ENCODE measurements at regions not wholly inside any gene's neighbourhood (a gene's known extent, or its start where the extent isn't known, plus 50 kb on each side); places are given as distances from the start of the nearest gene placed in this dataset.

DNA sequence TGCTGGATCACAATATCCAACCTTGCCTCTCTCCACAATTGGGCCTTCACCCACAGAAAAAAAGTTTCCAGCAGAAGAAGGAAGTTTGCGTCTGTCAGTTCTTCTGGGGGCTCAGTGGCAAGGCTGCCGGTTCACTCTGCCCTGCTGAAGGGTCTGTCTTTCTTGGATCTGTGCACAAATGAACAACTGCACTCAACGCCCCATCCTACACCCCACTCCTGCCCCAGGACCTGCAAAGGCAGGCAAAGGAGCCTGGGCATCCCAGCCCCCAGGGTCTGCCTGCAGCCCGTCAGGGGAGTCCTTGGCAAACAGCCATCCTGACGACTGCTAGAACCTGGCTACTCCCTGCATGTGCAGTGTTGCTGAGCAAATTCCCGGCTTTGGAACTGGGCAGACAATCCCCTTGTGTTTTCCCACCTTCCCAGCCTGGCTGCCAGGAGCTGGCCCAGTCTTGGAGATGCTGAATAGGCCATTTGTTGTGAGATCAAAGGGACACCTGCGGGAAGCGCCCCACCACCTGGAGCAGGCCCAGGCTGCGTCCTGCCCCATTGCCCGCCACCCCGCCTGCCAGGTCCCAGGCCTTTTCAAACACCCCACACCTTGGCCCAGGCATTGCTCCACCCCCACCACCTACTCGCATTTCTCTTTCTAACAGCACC lies 311.9 kb downstream of the BCL11B start:
- DNase-seq = no peak

DNA sequence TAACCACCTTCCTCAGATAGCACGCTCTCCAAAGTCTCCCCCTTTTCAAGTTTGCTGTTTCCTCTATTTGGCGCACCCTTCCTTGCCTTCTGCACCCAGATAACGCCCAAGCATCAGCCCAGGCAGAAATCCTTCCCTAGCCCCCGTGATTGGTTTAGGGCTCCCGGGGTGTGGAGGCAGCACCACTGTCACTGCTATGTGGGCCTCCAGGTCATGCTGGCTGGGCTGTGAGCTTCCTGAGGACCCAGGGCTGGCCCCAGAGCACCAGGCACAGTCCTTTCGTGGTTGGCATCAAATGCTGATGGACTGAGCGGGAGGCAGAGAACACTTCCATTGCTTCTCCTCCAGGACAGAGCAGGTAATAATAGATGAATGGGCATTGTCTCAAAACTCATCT lies 311.4 kb downstream of the BCL11B start:
- DNase-seq = no peak

DNA sequence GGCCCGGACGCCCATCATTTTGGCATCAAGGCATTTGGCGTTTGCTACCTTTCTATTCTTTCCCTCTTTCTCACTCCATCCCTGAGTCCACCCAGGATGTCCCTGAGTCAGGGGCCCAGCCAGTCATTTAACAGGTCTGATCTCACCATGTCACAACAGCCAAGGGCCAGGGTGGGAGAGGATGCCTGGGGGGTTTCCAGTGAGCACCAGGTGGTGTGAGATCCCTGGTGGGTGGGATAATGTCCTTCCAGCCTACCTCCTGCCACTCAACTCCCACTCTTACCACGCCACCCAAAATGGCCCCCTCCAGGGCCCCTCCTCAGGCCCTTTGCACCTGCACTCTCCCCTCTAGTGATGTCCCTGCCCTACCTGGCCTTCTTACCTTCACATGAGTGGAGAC lies 310.8 kb downstream of the BCL11B start:
- DNase-seq = no peak

DNA sequence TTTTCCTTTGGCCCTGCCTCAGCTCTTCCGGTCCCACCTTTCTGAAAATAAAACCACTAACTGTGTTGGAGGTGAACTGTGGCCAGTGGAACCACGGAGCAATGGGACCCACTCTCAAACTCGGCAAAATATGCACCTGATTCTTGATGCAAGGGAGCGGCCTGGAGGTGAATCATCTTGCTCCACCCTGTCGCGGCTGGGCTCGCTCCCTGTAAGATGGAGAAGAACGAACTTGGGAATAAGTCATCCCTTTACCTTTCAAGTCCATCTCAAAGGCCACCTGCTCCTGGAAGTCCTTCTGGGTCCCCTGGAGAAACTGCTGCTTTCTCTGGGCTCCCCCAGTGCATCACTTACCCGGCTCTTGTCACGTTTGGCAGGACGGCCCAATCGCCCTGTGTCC lies 309.9 kb downstream of the BCL11B start:
- DNase-seq = no peak

DNA sequence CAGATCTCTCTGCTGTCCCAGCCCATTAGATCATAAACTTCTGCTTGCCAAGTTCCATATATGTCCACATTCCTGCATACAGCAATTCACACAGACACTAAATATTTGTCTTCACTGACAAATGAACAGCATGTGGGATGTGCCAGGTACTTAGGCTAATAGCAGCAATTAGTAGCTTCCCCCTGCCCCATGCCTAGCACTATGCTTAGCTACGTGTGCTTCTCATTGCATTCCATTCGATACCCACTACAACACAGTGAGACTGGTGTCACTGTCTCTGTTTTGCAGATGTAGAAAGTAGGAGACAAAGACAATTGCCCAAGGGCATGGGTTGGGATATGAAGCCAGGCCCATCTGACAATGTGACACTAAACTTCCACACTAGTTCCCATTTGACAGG lies 308.4 kb downstream of the BCL11B start:
- DNase-seq = no peak

DNA sequence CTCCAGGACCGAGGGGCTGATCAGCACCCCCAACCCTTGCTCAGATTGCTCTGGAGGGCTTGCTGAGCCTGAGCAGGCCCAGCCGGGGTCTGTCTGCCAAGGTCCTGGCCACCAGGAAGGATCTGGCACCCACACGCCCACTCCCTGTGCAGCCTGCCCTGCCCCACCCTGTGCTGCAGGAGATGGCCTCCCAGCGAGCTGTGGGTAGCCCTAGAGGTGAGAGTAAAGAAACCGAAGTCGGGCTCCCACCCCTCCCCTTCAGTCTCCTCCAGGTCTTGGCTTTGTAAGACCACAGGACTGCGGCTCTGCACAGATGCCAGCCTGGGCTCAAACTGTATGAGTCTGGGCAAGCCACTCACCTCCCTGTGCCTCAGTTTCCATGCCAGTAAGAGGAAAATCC lies 307.8 kb downstream of the BCL11B start:
- no peak for DNase-seq

DNA sequence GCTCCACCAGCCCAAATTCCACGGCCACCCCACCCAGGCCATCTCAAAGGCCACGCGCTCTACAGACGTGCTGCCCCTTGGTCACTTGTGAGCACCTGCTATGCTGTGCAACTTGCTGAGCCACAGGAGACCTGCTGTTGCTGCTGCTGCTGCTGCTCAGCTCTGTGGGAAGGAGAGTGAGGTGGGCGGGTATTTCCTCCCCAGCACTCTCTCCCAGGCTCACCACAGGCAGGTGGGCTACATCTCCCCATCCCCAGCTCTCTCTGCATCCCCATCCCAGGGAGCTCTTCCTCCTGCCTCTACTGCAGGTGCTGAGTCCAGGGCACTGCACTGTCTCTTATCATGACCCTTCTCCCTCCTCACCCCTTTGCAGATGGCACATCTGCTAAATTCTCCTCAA lies 306.9 kb downstream of the BCL11B start:
- no peak for DNase-seq

DNA sequence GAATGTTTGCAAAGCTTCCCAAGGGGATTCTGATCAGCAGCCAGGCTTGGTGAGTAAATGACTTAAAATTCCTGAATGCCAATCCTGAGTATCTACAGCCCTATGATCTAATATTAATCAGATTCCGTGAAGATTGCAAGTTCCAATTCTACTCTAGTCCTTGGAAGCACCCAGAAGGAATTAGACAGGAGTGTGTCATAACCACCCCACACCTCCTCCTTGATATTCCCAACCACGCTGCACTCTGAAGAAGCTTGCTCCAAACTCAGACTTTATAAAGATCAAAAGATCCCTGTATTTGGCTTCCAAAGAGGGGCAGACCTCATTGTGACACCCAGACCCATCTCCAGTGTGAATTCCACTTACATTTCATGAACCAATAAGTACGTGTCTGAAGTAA lies 306.0 kb downstream of the BCL11B start:
- DNase-seq = no peak

DNA sequence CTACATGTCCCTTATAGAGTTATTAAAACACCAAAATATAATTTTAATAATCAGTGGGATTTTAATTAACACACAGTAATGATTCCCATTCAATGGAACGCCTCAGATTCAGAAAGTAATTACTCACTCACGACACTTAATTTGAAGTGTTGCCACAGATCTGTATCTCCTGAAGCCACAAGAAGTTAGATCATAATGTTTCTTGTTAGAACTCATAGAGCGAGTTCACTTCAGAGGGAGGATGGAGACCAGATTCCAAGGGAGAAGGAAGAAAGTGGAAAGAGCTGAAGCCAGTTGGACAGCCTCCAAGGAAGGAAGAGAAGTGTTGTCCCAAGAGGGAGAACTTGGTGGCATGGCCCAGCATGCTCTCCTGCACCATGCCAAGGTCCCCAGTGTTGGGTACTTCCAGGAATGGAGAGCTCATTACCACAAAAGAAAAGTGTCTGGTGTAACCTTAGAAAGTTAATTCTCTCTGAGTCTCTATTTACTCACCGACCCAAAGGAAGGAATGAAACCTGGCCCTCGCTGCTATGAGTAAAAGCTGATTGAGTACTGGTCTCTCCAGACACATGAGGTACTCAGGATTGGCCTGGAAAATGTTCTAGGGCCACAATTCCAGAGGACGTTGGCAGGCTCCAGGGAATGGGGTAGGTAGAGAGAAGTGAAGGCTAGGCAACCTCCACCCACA lies 305.4 kb downstream of the BCL11B start:
- no peak for DNase-seq

DNA sequence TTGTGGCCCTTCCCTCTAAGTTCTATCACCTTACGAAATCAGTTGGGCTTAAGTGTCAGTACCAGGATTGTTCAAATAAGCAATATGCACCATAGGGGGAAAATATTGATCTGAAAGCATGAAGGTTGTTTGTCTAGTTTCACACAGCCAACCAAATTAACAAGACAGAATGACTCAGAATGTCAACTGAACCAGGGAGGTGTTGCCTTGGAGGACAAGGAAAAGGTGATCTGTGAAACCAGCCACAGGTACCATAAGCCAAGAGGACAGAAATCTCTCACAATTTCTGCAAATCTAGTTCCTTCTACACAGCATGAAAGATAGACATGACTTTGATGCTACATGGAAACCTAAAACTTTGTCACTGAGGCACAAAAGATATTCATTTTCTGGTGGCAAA lies 297.9 kb downstream of the BCL11B start:
- no peak for DNase-seq

DNA sequence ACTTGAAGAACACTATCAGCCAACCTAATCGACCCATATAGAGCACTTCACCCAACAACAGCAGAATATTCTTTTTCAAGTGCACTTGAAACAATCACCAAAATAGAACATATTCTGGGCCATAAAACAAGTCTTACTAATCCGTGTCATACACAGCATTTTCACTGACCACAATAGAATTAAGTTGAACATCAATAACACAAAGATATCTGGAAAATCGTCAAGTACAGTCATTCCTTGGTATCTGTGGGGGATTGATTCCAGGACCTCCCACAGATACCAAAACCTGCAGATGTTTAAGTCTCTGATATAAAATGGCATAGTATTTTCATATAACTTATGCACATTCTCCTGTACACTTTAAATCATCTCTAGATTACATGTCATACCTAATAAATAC lies 295.7 kb downstream of the BCL11B start:
- DNase-seq = no peak

DNA sequence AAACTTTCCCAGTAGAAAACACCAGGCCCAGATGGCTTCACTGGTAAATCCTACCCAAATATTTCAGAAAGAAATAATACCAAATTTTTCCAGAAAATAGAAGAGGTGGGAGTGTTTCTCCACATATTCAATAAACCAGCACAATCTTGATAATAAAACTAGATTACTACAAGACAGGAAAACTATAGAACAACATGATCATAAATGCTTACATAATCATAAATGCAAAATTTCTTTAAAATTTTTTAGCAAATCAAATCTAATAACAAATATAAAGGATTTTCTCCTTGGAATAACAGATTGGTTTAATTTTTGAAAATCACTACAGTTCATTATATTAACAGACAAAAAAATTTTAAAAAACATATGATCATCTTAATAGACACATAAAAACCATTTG lies 294.5 kb downstream of the BCL11B start:
- DNase-seq = no peak

DNA sequence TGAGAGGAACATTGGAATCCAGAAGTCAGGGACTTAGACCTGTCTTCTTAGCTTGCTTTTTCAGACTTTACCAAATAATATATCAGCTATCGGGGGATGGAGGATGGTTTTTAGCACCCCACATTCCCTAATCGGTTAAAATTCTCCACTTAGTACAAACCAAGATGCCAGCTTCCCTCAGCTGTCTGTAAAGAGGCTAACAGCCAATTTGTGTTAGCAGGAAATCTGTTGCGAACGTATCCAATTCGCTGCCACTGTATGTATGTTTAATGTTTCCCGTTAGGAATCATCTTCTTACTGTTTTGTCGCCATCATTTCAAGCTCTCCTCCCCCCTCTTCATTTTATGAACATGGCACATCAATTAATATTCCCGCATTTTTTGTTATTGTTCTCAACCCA lies 289.0 kb downstream of the BCL11B start:
- no peak for DNase-seq

DNA sequence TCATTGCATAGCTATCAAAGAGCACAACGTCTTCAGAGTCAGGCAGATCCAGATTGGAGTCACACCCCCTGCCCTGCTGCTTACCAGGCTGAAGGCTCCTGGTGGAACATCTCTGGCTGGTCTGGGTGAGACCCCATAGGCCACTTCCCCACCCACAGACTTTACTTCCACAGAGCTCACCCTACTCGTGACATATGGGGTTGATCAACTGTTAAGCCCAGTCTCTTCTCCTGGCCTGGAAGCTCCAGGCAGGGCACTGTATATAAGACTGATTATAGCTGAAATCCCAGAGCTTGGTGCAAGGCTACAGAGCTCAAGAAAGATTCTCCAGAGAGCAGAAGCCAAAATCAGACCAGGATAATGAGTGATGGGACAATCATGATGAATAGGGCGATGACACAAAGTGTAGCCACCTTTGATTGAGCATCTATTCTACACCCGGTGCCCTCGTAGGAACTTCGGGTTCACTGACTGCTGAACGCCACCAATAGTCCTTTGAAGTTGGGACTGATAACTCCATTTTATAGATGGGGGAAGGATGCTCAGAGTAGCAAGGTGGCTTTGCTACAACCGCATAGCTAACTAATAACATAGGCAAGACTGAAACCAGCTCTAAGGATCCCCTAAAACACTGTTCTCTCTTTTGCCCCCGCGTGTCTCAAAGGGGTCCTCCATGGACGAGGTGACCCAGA lies 287.8 kb downstream of the BCL11B start:
- no peak for DNase-seq

DNA sequence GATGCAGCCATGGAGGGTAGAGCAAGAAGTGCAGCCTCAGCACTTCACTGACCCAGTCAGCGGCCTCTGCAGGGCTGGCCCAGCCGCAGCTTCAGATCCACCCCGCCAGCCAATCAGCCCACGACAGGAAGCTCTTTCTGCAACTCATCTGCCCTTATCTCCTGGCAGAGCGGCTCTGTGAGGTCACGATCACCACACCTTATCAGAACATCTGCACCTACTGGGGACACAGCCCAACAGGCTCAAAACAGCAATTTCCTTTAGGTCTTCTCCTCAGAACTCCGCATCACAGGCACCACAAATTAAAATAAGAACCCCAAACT lies 287.3 kb downstream of the BCL11B start:
- no peak for DNase-seq

DNA sequence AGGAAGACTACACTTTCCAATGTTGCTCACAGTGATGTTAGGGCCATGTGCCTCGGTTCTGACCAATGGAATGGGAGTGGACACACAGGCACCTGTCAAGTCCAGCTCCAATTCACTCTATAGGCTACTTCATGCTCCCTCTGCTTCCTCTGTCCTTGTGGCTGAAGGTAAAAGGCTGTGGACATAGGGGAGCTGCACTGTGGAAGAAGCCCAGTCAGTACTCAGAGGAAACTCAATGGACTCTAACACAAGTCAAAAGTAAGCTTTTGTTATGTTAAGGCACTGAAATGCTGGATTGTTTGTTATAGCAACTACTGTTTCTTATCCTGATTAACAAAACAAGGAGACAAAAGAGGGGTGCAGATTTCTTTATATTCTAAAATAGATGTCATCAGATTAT lies 278.2 kb downstream of the BCL11B start:
- no peak for DNase-seq

DNA sequence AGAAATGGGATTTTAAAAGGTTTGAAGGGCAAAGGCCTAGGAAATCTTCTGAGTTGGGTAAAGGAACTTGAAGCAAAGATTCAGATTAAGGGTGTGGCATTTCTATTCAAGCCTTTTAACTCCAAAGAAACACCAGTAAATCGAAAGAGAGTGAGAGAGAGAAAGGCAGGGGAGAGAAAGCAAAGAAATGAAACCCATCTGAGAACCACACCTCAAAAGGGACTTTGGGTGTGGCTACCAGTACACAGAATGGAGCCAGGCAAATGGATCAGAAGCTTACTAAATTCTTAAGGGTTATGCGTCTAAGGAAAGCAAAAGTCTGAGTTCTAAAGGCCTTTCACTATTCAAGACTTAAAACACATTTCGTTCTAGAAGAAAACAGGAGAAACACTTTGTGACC lies 277.4 kb downstream of the BCL11B start:
- DNase-seq = no peak

DNA sequence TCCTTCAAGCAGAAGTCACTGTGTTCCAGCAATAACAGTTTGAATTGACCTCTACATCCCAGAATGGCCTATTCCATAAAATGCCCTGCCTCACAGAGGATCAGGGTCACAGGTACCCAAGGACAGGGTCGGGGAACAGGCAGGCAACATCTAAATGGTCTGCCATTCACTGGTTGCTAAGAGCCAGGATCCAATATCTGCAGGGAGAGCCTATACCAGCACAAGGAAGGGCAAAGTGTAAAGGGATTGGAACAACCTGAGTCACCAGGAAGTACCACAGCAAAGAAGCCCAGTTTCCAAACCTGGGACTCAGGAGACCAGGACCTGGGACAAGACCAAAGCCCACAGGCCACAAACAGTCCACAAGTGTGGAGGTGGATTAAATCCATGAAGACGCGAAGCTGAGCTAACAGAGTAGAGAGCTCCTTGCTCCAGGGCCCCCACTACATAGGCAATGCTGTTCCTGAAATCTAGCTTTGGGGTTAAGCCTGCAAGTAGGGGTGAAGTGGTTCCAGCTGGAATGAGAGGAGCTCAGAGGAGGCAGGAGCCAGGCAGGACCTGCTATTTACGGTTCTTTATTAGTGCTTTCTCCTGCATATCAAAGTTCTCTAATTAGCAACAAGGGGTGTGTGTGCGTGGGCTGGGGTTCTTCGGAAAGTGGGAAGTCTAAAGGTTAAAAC lies 274.3 kb downstream of the BCL11B start:
- no peak for DNase-seq

DNA sequence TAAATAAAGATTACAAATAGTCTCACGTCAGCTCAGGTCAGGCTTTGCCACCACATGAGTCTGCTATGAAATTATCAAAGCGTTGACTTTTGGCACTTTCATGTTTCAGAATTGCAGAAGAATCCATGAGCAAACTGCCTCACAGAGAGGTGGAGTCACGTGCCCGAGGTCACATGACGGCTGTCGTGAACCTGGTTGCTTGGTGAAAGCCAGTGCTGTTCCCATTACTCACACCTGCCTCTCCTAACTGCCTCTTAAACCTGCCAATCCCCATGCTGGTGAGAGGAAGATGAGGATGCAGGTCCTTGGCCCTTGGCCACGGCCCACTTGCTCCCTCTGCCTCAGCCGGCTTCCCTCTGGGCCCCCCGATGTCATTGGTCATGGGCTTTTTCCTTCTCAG lies 272.7 kb downstream of the BCL11B start:
- no peak for DNase-seq

DNA sequence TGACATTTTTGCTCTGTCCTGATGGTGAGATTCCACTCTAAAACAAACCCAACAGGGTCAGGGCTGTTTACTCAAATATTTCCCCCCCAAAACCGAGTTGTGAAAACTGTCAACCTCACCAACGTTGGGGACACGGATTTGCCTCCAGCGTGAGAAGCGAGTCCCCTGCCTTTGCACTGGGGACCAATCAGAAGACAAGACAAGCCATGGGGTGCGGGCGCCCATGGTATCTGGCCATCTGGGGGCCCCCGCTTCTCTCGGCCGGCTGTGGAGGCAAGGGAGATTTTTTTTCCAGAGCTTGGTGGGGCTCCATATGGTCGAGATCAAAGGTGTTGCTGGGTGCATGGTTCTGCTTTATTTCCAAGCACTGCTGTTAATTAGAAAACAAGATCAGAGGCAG lies 272.1 kb downstream of the BCL11B start:
- DNase-seq = no peak

DNA sequence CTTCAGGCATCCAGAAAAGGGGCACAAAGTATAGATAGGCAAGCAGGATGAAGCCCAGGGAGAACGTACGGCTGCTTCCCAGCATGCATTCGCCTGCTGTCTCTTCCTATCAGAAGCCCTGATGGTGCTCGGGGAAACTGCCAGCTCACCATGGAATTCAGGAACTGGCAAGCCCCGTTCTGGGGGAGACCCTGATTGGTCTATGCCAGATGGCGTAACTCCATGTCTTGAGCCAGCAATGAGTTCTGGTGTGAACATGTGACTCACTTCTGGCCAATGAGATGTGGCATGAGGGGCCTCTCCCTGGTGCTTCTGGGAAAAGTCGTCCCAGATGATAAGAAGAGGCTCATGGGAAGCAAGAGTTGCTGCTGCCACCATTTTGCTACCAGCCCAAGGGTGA lies 270.8 kb downstream of the BCL11B start:
- DNase-seq = no peak

DNA sequence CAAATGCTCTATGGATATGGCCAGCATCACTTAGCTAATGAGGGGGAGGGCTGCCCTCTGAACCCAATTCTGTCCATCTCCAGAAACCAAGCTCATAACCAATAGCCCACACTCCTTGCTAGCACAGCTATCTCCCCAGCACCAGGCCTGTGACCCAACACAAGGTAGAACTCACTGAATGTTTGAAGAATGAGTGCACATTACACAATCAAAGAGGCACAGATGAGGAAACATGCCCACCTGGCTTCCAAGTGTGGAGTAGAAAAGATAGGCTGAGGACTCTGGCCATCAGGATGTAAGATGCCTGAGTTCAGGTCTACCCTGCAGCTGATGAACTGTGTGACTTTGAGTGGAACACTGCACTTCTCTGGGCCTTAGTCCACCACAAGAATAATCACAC lies 268.4 kb downstream of the BCL11B start:
- no peak for DNase-seq

DNA sequence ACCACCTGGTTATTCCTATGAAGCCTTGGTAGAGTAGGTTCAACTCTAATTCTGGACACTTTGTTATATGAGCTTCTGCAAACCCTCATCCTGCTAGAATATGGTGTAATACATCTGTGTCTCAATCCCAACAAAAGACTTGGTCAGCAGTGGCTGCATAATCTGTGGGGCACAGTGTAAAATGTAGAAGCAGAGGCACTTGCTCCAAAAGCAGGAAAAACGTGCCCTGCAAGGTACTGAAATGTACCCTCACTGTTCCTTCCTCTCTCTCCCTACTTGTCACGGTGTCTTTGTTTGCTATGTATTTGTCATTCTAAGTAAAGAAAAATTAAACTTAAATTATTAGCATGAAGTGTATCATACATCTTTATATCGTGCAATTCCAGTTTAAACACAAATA lies 267.9 kb downstream of the BCL11B start:
- no peak for DNase-seq

DNA sequence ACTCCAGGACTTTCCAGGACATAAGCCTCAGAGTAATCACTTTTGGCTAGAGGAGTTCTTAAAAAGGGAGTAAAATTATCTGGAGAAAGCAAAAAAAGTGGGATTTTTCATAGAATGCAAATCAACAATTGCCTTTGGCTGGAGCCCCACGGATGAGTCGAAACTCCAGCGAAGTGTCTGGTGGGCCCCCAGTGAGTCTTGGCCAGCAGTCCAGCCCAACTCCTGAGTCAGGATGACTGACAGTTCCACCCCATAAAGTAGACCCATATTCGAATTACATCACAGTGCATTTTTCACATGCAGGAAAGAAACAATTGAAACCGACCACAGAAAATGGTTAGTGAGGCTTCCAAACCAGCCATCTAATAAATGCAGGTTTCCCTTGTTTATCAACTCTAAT lies 265.7 kb downstream of the BCL11B start:
- DNase-seq = no peak
